BE2C (cell line): ENCODE measurements at regions not wholly inside any gene's neighbourhood (a gene's known extent, or its start where the extent isn't known, plus 50 kb on each side); places are given as distances from the start of the nearest gene placed in this dataset.

Experiments used
- DNase-seq: peaks from one replicate; pipeline ENCODE4 v3.0.0-alpha.2; 2020
- H3K27me3 ChIP-seq: fragments of 250-450 bp; sonication (Bioruptor Pico); 2 replicates; pipeline ENCODE4 v1.5.1; 2020; ENCODE audit warnings: mild to moderate bottlenecking
- H3K36me3 ChIP-seq: fragments of 250-450 bp; sonication (Bioruptor Pico); 2 replicates; pipeline ENCODE4 v1.5.1; 2020; ENCODE audit warnings: mild to moderate bottlenecking
- H3K4me1 ChIP-seq: fragments of 250-450 bp; sonication (Bioruptor Pico); 2 replicates; pipeline ENCODE4 v1.5.1; 2020
- H3K4me3 ChIP-seq: 2 replicates; pipeline ENCODE4 v1.5.1; 2011; ENCODE audit warnings: low read depth, low read length
- H3K9me3 ChIP-seq: fragments of 250-450 bp; sonication (Bioruptor Pico); 2 replicates; pipeline ENCODE4 v1.5.1; 2020
- TF ChIP-seq, protein P1 (sequence below): IDR thresholded peaks from 2 replicates; pipeline ENCODE4 v1.5.1; 2012; ENCODE audit warnings: mild to moderate bottlenecking, low read depth, low read length

DNA sequence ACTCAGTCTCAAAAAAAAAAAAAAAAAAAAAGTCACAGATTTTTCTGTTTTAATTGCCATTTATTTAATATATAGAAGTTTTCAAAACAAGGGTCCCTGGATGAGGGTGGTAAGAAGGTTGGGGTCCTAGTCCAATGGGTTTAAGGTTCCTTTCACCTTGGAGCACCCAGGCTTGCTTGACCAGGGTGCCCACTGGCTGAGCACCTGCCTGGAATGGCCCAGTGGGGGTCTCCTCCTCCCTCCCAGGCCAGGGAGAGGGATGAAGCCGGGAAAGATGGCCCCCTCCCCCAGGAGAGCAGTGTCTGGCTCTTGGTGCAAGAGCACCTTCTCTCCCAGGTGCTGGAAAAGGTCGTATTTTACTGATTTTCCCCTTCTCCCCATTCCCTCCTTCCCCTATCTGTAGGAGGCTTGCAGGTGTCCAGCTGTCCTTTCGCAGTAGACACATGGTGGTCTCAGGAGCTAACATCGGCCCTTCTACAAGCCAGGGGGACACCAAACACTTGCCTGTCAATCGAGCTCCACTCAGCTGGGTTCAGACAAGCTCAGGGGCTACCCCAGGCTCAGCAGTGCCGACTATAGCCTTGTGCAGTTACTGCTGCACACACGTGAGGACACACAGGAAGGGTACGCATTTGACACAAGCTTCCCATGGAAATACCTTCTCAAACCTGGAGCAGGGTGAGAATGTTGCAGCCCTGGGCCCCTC lies 112.3 kb upstream of the KLF13 start:
- Histone ChIP-seq H3K4me3 (no peak overlapping the region), H3K36me3 (no peaks in the 10 kb centered on the region), H3K9me3 (no peaks in the 10 kb centered on the region; the same call in 1 of the 2 replicates), H3K27me3 (no peaks in the 10 kb centered on the region), H3K4me1 (peaks cover 3% of the 10 kb centered on the region)
- TF ChIP-seq, protein P1, sequence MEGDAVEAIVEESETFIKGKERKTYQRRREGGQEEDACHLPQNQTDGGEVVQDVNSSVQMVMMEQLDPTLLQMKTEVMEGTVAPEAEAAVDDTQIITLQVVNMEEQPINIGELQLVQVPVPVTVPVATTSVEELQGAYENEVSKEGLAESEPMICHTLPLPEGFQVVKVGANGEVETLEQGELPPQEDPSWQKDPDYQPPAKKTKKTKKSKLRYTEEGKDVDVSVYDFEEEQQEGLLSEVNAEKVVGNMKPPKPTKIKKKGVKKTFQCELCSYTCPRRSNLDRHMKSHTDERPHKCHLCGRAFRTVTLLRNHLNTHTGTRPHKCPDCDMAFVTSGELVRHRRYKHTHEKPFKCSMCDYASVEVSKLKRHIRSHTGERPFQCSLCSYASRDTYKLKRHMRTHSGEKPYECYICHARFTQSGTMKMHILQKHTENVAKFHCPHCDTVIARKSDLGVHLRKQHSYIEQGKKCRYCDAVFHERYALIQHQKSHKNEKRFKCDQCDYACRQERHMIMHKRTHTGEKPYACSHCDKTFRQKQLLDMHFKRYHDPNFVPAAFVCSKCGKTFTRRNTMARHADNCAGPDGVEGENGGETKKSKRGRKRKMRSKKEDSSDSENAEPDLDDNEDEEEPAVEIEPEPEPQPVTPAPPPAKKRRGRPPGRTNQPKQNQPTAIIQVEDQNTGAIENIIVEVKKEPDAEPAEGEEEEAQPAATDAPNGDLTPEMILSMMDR, result 0 out of 2 replicates have a peak, but pooled peaks have one; percentile 11
- no peak for DNase-seq

DNA sequence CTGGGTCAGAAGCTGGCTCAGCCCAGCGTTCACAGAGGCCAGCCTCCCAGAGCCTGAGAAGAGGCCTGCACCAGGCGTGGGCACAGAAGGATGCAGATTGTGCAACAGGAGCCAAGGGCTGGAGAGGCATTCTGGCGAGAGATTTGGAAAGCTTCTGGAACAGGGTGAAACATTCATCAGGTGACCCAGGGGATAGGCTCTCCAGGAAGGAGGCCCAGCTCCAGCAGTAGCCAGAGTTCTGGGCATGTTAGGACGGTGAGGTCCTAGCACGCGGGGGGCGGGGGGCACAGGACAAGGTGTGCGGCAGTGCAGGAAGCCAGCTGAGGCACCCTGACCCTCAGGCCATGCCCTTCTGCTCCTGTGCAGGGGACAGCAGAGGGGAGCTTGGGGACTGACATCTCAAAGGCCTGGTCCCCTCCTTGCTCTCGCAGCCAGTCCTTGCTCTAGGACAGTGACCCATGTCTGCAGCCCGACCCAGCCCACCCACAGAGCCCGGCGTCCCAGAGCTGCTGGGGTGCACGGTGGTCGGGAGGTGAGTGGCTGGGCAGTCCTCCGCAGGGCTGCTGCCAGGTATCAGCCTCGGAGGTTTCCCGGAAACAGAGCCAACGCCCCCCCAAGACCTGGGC lies 111.7 kb upstream of the KLF13 start:
- Histone ChIP-seq H3K36me3 (no peaks in the 10 kb centered on the region), H3K27me3 (no peaks in the 10 kb centered on the region), H3K9me3 (no peaks in the 10 kb centered on the region; the same call in 1 of the 2 replicates), H3K4me1 (peaks cover 3% of the 10 kb centered on the region), H3K4me3 (peak overlapping the region; percentile 58)
- TF ChIP-seq, protein P1, result no peak
- DNase-seq, result no peak

DNA sequence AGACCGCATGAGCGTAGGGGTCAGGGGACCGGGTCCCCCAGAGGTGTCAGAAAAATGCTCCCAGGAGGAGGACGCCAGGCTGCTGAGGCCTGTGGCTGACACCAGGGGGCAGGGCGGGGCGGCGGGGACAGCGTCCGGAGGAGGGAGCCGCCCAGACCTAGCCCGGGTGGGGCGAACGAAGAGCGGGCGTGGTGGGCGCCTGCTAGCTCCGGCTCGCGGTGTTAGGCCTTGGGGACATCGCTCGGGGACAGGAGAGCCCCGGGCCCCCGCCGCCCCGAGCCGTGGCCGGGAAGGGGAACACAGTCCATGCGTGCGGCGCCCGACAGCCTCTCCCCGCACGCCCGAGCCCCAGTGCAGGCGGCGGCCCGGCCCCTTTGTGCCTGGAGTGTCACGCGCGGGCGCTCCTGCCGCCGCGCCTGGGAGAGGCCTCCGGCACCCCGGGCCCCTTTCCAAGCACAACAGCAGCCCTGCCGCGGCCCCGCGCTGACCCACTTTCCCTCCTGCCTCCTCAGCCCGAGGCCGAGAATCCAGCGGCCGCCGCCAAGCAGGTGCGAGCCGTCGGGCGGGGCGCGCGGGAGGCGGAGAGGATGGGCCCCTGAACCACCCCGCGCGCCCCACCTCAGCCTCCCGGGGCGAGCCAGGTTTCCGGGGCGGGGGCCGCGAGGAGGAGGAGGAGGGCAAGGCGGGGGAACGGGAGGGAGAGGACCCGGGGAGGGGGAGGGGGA lies 111.0 kb upstream of the KLF13 start:
- peak overlapping the region; percentile 58 for H3K4me3 ChIP-seq
- TF ChIP-seq, protein P1, result peak; percentile 75
- H3K4me1 ChIP-seq, result peaks cover 3% of the 10 kb centered on the region
- DNase-seq, result peak; percentile 87
- no peaks in the 10 kb centered on the region for H3K36me3 ChIP-seq
- no peaks in the 10 kb centered on the region; the same call in 1 of the 2 replicates for H3K9me3 ChIP-seq
- no peaks in the 10 kb centered on the region for H3K27me3 ChIP-seq

DNA sequence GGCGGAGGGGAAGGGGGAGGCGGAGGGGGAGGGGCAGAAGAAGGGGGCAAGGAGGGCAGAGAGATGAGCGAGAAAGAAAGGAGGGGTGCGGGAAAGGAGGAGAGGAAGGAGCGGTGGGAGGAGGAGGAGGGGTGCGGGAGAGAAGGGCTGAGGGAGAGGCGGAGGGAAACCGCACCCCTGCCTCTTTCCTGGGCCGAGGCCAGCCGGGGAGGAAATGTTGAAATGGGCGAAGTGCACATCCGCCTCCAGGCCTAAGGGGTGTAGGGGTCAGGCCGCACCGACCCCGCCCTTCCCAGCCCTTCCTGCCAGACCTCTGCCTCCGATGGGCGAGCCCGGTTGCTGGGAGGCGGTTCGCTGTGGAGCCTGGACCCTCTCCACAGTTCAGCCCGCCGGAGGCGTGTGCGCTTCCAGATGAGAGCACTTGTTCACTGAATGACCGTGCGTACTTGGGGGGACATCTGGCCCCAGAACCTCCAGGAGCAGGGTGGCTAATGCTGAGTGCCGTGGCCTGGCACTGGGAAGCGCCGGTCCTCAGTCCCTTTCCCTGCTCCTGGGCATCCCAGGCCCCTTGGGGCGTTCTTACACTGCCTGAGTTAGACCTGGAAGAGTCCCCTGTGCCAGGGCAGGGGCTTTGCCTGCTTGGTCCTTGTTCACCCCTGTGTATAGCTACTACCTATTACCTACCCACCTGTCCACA lies 110.3 kb upstream of the KLF13 start:
- H3K4me1 ChIP-seq, result peaks cover 3% of the 10 kb centered on the region
- H3K36me3 ChIP-seq, result no peaks in the 10 kb centered on the region
- H3K4me3 ChIP-seq, result peak overlapping the region; percentile 58
- no peaks in the 10 kb centered on the region; the same call in 1 of the 2 replicates for H3K9me3 ChIP-seq
- peak; percentile 81 for DNase-seq
- TF ChIP-seq, protein P1, result no peak
- H3K27me3 ChIP-seq, result no peaks in the 10 kb centered on the region

DNA sequence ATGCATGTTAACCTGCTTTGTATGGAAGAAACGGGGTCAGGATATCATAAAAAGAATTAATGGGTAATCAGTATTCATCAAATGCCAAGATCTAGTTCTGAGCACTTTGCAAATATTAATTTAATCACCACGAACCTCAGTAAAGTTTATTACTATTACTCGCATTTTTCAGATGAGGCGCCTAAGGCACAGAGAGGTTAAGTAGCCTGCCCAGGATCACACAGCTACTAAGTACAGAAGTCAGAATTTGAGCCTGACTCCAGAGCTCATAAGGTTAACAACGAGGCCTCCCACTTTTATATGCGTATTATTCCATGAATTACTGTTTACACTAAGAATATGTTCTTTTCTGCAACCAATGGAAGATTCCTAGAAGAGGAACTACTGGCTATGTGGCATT lies 109.6 kb upstream of the KLF13 start:
- Histone ChIP-seq H3K27me3 (no peaks in the 10 kb centered on the region), H3K4me1 (peaks cover 3% of the 10 kb centered on the region), H3K36me3 (no peaks in the 10 kb centered on the region), H3K9me3 (no peaks in the 10 kb centered on the region), H3K4me3 (peak overlapping the region; percentile 58; the same call in 1 of the 2 replicates)
- TF ChIP-seq, protein P1, result no peak
- no peak for DNase-seq
